Keratinocyte (primary cell): ENCODE measurements at regions not wholly inside any gene's neighbourhood (a gene's known extent, or its start where the extent isn't known, plus 50 kb on each side); places are given as distances from the start of the nearest gene placed in this dataset.
A peak's percentile ranks its signal among the peaks of the same experiment; 100 is the strongest.

Experiments used
- DNase-seq: peaks from one replicate; pipeline ENCODE4 v3.0.0-alpha.2; 2011; ENCODE audit warnings: low read depth, missing footprints, low spot score
- FAIRE-seq: peaks from 2 replicates; lab custom pipeline; 2011; peaks lifted over from hg19 to GRCh38; lab: Jason Lieb, UNC
- H2AFZ ChIP-seq: 2 replicates; pipeline ENCODE4 v1.6.0; 2012; ENCODE audit warnings: low read length, control low read depth, inconsistent platforms; ENCODE audit not compliant: control insufficient read depth
- H3K27ac ChIP-seq: 2 replicates; pipeline ENCODE4 v1.5.1; 2011; ENCODE audit warnings: low read length; ENCODE audit not compliant: control insufficient read depth, insufficient read depth
- H3K27me3 ChIP-seq: 3 replicates; pipeline ENCODE4 v1.6.0; 2011; ENCODE audit warnings: low read length; ENCODE audit not compliant: control insufficient read depth, insufficient read depth; ENCODE audit errors: extremely low read depth
- H3K36me3 ChIP-seq, 2 experiments: 2 replicates in 1 of 2; 3 replicates in 1 of 2; pipeline ENCODE4 v1.5.1; 2011; ENCODE audit warnings: low read length in 2 of 2, mild to moderate bottlenecking in 1 of 2; ENCODE audit not compliant: control insufficient read depth in 2 of 2, insufficient read depth in 2 of 2; ENCODE audit errors: extremely low read depth in 1 of 2
- H3K4me1 ChIP-seq: 3 replicates; pipeline ENCODE4 v1.5.1; 2011; ENCODE audit warnings: low read length; ENCODE audit not compliant: control insufficient read depth, insufficient read depth; ENCODE audit errors: extremely low read depth
- H3K4me2 ChIP-seq: 3 replicates; pipeline ENCODE4 v1.6.0; 2011; ENCODE audit warnings: low read depth, low read length; ENCODE audit not compliant: control insufficient read depth, insufficient read depth; ENCODE audit errors: extremely low read depth
- H3K4me3 ChIP-seq, 3 experiments: fragments of 200-600 bp in 1 of 3; sonication (generic) in 1 of 3; 2 replicates in 2 of 3; 3 replicates in 1 of 3; pipeline ENCODE4 v1.5.1; 2011 to 2016; ENCODE audit warnings: low read length in 3 of 3, mild to moderate bottlenecking in 3 of 3, control low read depth in 2 of 3, inconsistent platforms in 1 of 3, low read depth in 1 of 3, mixed read lengths in 1 of 3, mixed run types in 1 of 3, moderate library complexity in 1 of 3; ENCODE audit not compliant: control insufficient read depth in 2 of 3, insufficient read depth in 2 of 3; ENCODE audit errors: extremely low read depth in 1 of 3
- H3K79me2 ChIP-seq: 2 replicates; pipeline ENCODE4 v1.6.0; 2012; ENCODE audit warnings: low read length; ENCODE audit not compliant: control insufficient read depth, insufficient read depth
- H3K9ac ChIP-seq: 3 replicates; pipeline ENCODE4 v1.6.0; 2011; ENCODE audit warnings: low read length; ENCODE audit not compliant: control insufficient read depth, insufficient read depth; ENCODE audit errors: extremely low read depth
- H3K9me1 ChIP-seq: 3 replicates; pipeline ENCODE4 v1.6.0; 2011; ENCODE audit warnings: low read length; ENCODE audit not compliant: control insufficient read depth, insufficient read depth; ENCODE audit errors: extremely low read depth
- H3K9me3 ChIP-seq: 2 replicates; pipeline ENCODE4 v1.5.1; 2012; ENCODE audit warnings: low read depth, low read length; ENCODE audit not compliant: control insufficient read depth
- H4K20me1 ChIP-seq: 3 replicates; pipeline ENCODE4 v1.6.0; 2011; ENCODE audit warnings: low read length; ENCODE audit not compliant: control insufficient read depth, insufficient read depth; ENCODE audit errors: extremely low read depth
- EZH2 ChIP-seq: IDR thresholded peaks from one replicate; pipeline ENCODE4 v1.6.1; 2012; ENCODE audit warnings: inconsistent platforms, mild to moderate bottlenecking, low read length, moderate library complexity
- dilution Hi-C: fragments of 300-500 bp; cut with MboI; formaldehyde crosslinking; loops from one replicate; pipeline ENCODE4 v1.7.0; 2020; ENCODE audit warnings: low sequenced_read_pairs; ENCODE audit not compliant: extremely low pct_ligation_motif_present
- TF ChIP-seq, protein P1 (sequence below), 3 experiments: IDR thresholded peaks in 1 of 3; conservative IDR thresholded peaks in 1 of 3; optimal IDR thresholded peaks in 1 of 3; 2 replicates in 2 of 3; 3 replicates in 1 of 3; pipeline versions ENCODE3 to v1.5.1; 2011; ENCODE audit warnings: low read length in 3 of 3, mild to moderate bottlenecking in 3 of 3, moderate library complexity in 2 of 3, control low read depth in 1 of 3, inconsistent platforms in 1 of 3; ENCODE audit not compliant: insufficient read depth in 2 of 3; ENCODE audit errors: extremely low read depth in 1 of 3

GRCh38 chr1:5286244-5286643 lies 631.8 kb downstream of the AJAP1 start:
- Histone ChIP-seq H3K4me2 (no peak overlapping the region), H2AFZ (no peak overlapping the region), H3K79me2 (no peaks in the 10 kb centered on the region), H3K4me1 (no peaks in the 10 kb centered on the region), H3K4me3 (no peak overlapping the region), H3K9ac (no peak overlapping the region), H3K27ac (no peak overlapping the region), H3K27me3 (no peaks in the 10 kb centered on the region), H3K9me1 (no peaks in the 10 kb centered on the region), H3K36me3 (no peaks in the 10 kb centered on the region), H4K20me1 (no peaks in the 10 kb centered on the region), H3K9me3 (peaks cover 1% of the 10 kb centered on the region)
- TF ChIP-seq, protein P1, sequence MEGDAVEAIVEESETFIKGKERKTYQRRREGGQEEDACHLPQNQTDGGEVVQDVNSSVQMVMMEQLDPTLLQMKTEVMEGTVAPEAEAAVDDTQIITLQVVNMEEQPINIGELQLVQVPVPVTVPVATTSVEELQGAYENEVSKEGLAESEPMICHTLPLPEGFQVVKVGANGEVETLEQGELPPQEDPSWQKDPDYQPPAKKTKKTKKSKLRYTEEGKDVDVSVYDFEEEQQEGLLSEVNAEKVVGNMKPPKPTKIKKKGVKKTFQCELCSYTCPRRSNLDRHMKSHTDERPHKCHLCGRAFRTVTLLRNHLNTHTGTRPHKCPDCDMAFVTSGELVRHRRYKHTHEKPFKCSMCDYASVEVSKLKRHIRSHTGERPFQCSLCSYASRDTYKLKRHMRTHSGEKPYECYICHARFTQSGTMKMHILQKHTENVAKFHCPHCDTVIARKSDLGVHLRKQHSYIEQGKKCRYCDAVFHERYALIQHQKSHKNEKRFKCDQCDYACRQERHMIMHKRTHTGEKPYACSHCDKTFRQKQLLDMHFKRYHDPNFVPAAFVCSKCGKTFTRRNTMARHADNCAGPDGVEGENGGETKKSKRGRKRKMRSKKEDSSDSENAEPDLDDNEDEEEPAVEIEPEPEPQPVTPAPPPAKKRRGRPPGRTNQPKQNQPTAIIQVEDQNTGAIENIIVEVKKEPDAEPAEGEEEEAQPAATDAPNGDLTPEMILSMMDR (optimal IDR thresholded peaks at IDR 0.05 in 1 of 3, IDR thresholded peaks at IDR 0.05 in 1 of 3, conservative IDR thresholded peaks at IDR 0.05 in 1 of 3; ENCODE audit: extremely low read depth in 1 of 3, insufficient read depth in 2 of 3, low read length in 3 of 3): peak in 1 of 3 experiments; percentile 49
- TF ChIP-seq EZH2: no peak
- DNase-seq (no peak), FAIRE-seq (no peak)
- dilution Hi-C loops: no loop called here

- FAIRE-seq (no peak), DNase-seq (no peak)
- Histone ChIP-seq H3K36me3 (no peaks in the 10 kb centered on the region), H3K4me1 (no peaks in the 10 kb centered on the region), H3K9me3 (peaks cover 2% of the 10 kb centered on the region), H2AFZ (no peak overlapping the region), H3K27ac (no peak overlapping the region), H3K4me2 (no peak overlapping the region), H3K79me2 (no peaks in the 10 kb centered on the region), H4K20me1 (no peaks in the 10 kb centered on the region), H3K9me1 (no peaks in the 10 kb centered on the region), H3K4me3 (no peak overlapping the region), H3K9ac (no peak overlapping the region), H3K27me3 (no peaks in the 10 kb centered on the region)
- dilution Hi-C loops: no loop called here
- TF ChIP-seq, protein P1 (optimal IDR thresholded peaks at IDR 0.05 in 1 of 3, IDR thresholded peaks at IDR 0.05 in 1 of 3, conservative IDR thresholded peaks at IDR 0.05 in 1 of 3; ENCODE audit: extremely low read depth in 1 of 3, insufficient read depth in 2 of 3, low read length in 3 of 3): no peak
- TF ChIP-seq EZH2: no peak
Measured at GRCh38 chr1:5274527-5274926, 620.1 kb downstream of the AJAP1 start.
